Subcutaneous abdominal adipose tissue (tissue), 5 donors: ENCODE measurements at regions not wholly inside any gene's neighbourhood (a gene's known extent, or its start where the extent isn't known, plus 50 kb on each side); places are given as distances from the start of the nearest gene placed in this dataset.
"Not testable (repeated sequence)": the region's sequence is repeated elsewhere in the genome, so short reads cannot be mapped to it uniquely, and the experiment has no call there.

ENCODE experiments used
- H3K27ac ChIP-seq: one replicate; pipeline ENCODE4 v1.7.0; 2013; ENCODE audit warnings: low read depth, mild to moderate bottlenecking, inconsistent platforms, low read length, moderate library complexity
- H3K27me3 ChIP-seq, 5 donors: one replicate each; pipeline ENCODE4 v1.7.0; 2013; ENCODE audit warnings: low read length in 5 of 5, inconsistent platforms in 1 of 5; ENCODE audit not compliant: control insufficient read depth in 5 of 5, insufficient read depth in 4 of 5
- H3K36me3 ChIP-seq, 5 donors: one replicate each; pipeline ENCODE4 v1.7.0; 2013; ENCODE audit warnings: low read length in 5 of 5; ENCODE audit not compliant: control insufficient read depth in 5 of 5, insufficient read depth in 5 of 5
- H3K4me1 ChIP-seq, 5 donors: one replicate each; pipeline ENCODE4 v1.7.0; 2013; ENCODE audit warnings: low read length in 5 of 5, mild to moderate bottlenecking in 3 of 5, moderate library complexity in 1 of 5; ENCODE audit not compliant: control insufficient read depth in 5 of 5, insufficient read depth in 5 of 5
- H3K4me3 ChIP-seq, 5 donors: one replicate each; pipeline ENCODE4 v1.7.0; 2013; ENCODE audit warnings: low read length in 5 of 5, low read depth in 1 of 5
- H3K9ac ChIP-seq, 5 donors: one replicate each; pipeline ENCODE4 v1.7.0; 2013; ENCODE audit warnings: low read length in 5 of 5, mild to moderate bottlenecking in 4 of 5, moderate library complexity in 3 of 5
- H3K9me3 ChIP-seq, 5 donors: one replicate each; pipeline ENCODE4 v1.7.0; 2013; ENCODE audit warnings: low read length in 5 of 5; ENCODE audit not compliant: control insufficient read depth in 5 of 5
- donor health status: healthy.
- donor health status: healthy.
- donor health status: healthy.
- donor health status: healthy.
- donor health status: healthy.

DNA sequence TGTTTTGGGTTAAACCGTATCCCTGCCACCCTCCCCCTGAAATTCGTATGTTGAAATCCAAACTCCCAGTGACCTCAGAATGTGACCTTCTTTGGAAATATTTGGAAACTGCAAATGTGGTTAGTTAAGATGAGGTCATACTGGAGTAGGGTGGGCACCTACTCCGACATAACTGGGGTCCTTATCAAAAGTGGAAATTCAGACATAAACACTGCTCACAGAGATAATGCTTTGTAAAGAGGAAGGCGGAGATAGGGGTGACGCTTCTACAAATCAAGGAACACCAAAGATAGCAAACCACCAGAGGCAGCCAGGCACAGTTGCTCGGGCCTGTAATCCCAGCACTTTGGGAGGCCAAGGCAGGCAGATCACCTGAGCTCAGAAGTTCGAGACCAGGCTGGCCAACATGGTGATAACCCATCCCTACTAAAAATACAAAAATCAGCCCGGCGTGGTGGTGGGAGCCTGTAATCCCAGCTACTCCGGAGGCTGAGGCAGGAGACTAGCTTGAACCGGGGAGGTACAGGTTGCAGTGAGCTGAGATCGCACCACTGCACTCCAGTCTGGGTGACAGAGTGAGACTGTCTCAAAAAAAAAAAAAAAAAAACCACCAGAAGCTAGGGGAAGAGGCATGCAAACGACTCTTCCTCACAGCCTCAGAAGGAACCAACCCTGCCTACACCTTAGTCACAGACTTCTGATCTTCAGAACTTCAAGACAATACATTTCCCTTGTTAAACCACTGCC is 51.1 kb upstream of the CHD2 start:
- no peak overlapping the region for H3K27ac ChIP-seq

DNA sequence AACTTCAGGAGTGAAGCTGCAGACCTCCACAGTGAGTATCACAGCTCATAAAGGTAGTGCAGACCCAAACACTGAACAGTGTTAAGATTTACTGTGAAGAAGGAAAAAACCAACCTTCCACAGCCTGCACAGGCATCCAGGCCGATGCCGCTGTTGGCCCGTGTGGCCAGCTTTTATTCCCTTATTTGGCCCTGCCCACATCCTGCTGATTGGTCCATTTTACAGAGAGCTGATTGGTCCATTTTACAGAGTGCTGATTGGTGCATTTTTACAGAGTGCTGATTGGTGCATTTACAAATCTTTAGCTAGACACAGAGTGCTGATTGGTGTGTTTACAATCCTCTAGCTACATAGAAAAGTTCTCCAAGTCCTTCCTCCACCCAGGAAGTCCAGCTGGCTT is 49.9 kb upstream of the CHD2 start:
- H3K9ac ChIP-seq, H3K4me3 ChIP-seq, H3K27me3 ChIP-seq, H3K9me3 ChIP-seq, H3K36me3 ChIP-seq, H3K27ac ChIP-seq, H3K4me1 ChIP-seq: not testable (repeated sequence)

More for the DNA sequence above, 51.1 kb upstream of the CHD2 start:
- no peaks in the 10 kb centered on the region for H3K27me3 ChIP-seq
- peaks cover 0 to 10% (median 5%) of the 10 kb centered on the region in 5 donors for H3K4me1 ChIP-seq
- no peaks in the 10 kb centered on the region for H3K9me3 ChIP-seq
- no peak overlapping the region for H3K4me3 ChIP-seq
- no peak overlapping the region for H3K9ac ChIP-seq
- no peaks in the 10 kb centered on the region for H3K36me3 ChIP-seq
